ENCODE measurements at regions not wholly inside any gene's neighbourhood (a gene's known extent, or its start where the extent isn't known, plus 50 kb on each side); places are given as distances from the start of the nearest gene placed in this dataset.
"Not testable (repeated sequence)": the region's sequence is repeated elsewhere in the genome, so short reads cannot be mapped to it uniquely, and the experiment has no call there.

DNA sequence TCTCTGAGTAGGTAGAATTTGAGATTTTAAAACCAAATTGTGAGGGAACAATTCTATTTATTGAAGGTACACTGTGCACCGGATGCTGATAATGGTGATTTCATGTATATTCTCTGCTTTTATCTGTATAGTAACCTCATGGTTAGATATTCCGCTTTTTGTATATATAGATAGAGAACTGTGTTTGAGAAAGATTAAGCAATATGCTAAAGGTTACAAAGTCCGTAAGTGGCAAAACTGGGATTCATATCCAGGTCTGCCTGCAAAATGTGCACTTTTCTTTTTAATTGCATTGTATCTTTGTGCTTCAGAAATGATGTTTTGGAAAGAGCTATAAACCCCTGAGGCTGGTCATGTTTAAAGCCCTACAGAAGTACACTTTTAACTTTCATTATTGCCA is 635.4 kb upstream of the NECTIN3 start:
- Histone ChIP-seq H3T11ph (ENCODE audit: low read length) (no peak overlapping the region), H3K14ac (ENCODE audit: insufficient read depth, low read length) (no peak overlapping the region), H3K56ac (ENCODE audit: insufficient read length, low read depth, low read length) (no peak overlapping the region), H3K4me1 (ENCODE audit: insufficient read depth, low read length) (no peaks in the 10 kb centered on the region; the same call in 1 of the 2 replicates), H2BK12ac (ENCODE audit: insufficient read length, low read depth, low read length) (no peak overlapping the region), H3K27ac (ENCODE audit: insufficient read length, low read depth, low read length) (no peak overlapping the region), H3K4me2 (ENCODE audit: insufficient read depth, insufficient read length, low read length) (no peak overlapping the region), H3K4ac (ENCODE audit: low read depth, low read length) (no peak overlapping the region), H2BK120ac (ENCODE audit: low read depth, low read length, poor library complexity, severe bottlenecking) (no peak overlapping the region), H2BK15ac (ENCODE audit: low read depth, low read length) (no peak overlapping the region), H3K79me2 (ENCODE audit: insufficient read depth, low read length) (no peaks in the 10 kb centered on the region), H3K9ac (ENCODE audit: extremely low read depth, insufficient read length, low read length) (no peak overlapping the region), H3K9me3 (ENCODE audit: control insufficient read depth, low read depth, low read length) (no peaks in the 10 kb centered on the region), H3K23me2 (ENCODE audit: insufficient read length, low read depth, low read length, poor library complexity, severe bottlenecking) (no peaks in the 10 kb centered on the region), H2AK5ac (ENCODE audit: insufficient read length, low read length) (no peak overlapping the region), H2BK5ac (ENCODE audit: insufficient read length, low read length) (no peak overlapping the region), H4K20me1 (ENCODE audit: control insufficient read depth, insufficient read depth, insufficient read length) (no peaks in the 10 kb centered on the region), H3K79me1 (ENCODE audit: insufficient read depth, low read depth, low read length, poor library complexity, severe bottlenecking) (no peaks in the 10 kb centered on the region), H3K23ac (ENCODE audit: insufficient read length, low read depth, low read length) (no peak overlapping the region), H2AFZ (ENCODE audit: low read length) (no peak overlapping the region), H3K27me3 (ENCODE audit: insufficient read depth, low read length) (no peaks in the 10 kb centered on the region), H3K18ac (ENCODE audit: insufficient read length, low read depth, low read length) (no peak overlapping the region), H4K8ac (replicated peaks; ENCODE audit: insufficient read length, low read depth, low read length) (no peak overlapping the region), H4K5ac (ENCODE audit: insufficient read length, low read depth, low read length) (no peak overlapping the region), H4K91ac (ENCODE audit: insufficient read length, low read depth, low read length) (no peak overlapping the region), H2BK20ac (ENCODE audit: low read depth, low read length, poor library complexity, severe bottlenecking) (no peak overlapping the region)
- Mint-ChIP-seq H3K27ac (peak overlapping the region in 1 of 3 experiments; percentile 16; a peak in 1 of 7 replicates), H3K4me1 (peaks cover 20 to 22% of the 10 kb centered on the region in 2 experiments), H3K36me3 (ENCODE audit: insufficient read depth in 1 of 3, low read depth in 3 of 3) (peaks cover 0 to 5% (median 3%) of the 10 kb centered on the region in 3 experiments; a peak in 3 of 7 replicates), H3K27me3 (ENCODE audit: low read depth) (no peaks in the 10 kb centered on the region), H3K4me3 (no peak overlapping the region), H3K9me3 (peaks cover 0 to 6% of the 10 kb centered on the region in 2 experiments; a peak in 2 of 5 replicates)
- TF ChIP-seq, protein P1, sequence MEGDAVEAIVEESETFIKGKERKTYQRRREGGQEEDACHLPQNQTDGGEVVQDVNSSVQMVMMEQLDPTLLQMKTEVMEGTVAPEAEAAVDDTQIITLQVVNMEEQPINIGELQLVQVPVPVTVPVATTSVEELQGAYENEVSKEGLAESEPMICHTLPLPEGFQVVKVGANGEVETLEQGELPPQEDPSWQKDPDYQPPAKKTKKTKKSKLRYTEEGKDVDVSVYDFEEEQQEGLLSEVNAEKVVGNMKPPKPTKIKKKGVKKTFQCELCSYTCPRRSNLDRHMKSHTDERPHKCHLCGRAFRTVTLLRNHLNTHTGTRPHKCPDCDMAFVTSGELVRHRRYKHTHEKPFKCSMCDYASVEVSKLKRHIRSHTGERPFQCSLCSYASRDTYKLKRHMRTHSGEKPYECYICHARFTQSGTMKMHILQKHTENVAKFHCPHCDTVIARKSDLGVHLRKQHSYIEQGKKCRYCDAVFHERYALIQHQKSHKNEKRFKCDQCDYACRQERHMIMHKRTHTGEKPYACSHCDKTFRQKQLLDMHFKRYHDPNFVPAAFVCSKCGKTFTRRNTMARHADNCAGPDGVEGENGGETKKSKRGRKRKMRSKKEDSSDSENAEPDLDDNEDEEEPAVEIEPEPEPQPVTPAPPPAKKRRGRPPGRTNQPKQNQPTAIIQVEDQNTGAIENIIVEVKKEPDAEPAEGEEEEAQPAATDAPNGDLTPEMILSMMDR (conservative IDR thresholded peaks at IDR 0.05): no peak
- DNase-seq: no peak
- no CpG with 5 or more reads among the region's 3 CpGs for WGBS (ENCODE audit: extremely low coverage, insufficient read length, low lambda C conversion rate)

DNA sequence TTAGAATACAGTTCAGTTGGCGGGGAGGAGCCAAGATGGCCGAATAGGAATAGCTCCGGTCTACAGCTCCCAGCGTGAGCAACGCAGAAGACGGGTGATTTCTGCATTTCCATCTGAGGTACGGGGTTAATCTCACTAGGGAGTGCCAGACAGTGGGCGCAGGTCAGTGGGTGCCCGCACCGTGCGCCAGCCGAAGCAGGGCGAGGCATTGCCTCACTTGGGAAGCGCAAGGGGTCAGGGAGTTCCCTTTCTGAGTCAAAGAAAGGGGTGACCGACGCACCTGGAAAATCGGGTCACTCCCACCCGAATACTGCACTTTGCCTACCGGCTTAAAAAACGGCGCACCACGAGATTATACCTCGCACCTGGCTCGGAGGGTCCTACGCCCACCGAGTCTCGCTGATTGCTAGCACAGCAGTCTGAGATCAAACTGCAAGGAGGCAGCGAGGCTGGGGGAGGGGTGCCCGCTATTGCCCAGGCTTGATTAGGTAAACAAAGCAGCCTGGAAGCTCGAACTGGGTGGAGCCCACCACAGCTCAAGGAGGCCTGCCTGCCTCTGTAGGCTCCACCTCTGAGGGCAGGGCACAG is 631.5 kb upstream of the NECTIN3 start:
- not testable (repeated sequence) for H3K79me2 ChIP-seq (ENCODE audit: insufficient read depth, low read length); H2BK20ac ChIP-seq (ENCODE audit: low read depth, low read length, poor library complexity, severe bottlenecking); H3T11ph ChIP-seq (ENCODE audit: low read length); H2AFZ ChIP-seq (ENCODE audit: low read length); H3K4me2 ChIP-seq (ENCODE audit: insufficient read depth, insufficient read length, low read length); H4K91ac ChIP-seq (ENCODE audit: insufficient read length, low read depth, low read length); H2AK5ac ChIP-seq (ENCODE audit: insufficient read length, low read length); H3K18ac ChIP-seq (ENCODE audit: insufficient read length, low read depth, low read length); H3K23ac ChIP-seq (ENCODE audit: insufficient read length, low read depth, low read length); H3K23me2 ChIP-seq (ENCODE audit: insufficient read length, low read depth, low read length, poor library complexity, severe bottlenecking); H3K27ac ChIP-seq (ENCODE audit: insufficient read length, low read depth, low read length); H4K5ac ChIP-seq (ENCODE audit: insufficient read length, low read depth, low read length); H4K8ac ChIP-seq (replicated peaks; ENCODE audit: insufficient read length, low read depth, low read length); H3K79me1 ChIP-seq (ENCODE audit: insufficient read depth, low read depth, low read length, poor library complexity, severe bottlenecking); H3K27me3 ChIP-seq (ENCODE audit: insufficient read depth, low read length); H3K4ac ChIP-seq (ENCODE audit: low read depth, low read length); H4K20me1 ChIP-seq (ENCODE audit: control insufficient read depth, insufficient read depth, insufficient read length); H3K9me3 Mint-ChIP-seq; H3K56ac ChIP-seq (ENCODE audit: insufficient read length, low read depth, low read length); H3K14ac ChIP-seq (ENCODE audit: insufficient read depth, low read length); DNase-seq; H3K4me1 ChIP-seq (ENCODE audit: insufficient read depth, low read length); H3K9me3 ChIP-seq (ENCODE audit: control insufficient read depth, low read depth, low read length); H2BK120ac ChIP-seq (ENCODE audit: low read depth, low read length, poor library complexity, severe bottlenecking); H3K27me3 Mint-ChIP-seq (ENCODE audit: low read depth); H3K9ac ChIP-seq (ENCODE audit: extremely low read depth, insufficient read length, low read length); H2BK5ac ChIP-seq (ENCODE audit: insufficient read length, low read length); H2BK12ac ChIP-seq (ENCODE audit: insufficient read length, low read depth, low read length); H2BK15ac ChIP-seq (ENCODE audit: low read depth, low read length); H3K36me3 Mint-ChIP-seq (ENCODE audit: insufficient read depth in 1 of 3, low read depth in 3 of 3)
- Mint-ChIP-seq H3K4me3 (peak overlapping the region in 1 of 2 experiments; percentile 42; a peak in 2 of 5 replicates), H3K4me1 (peaks cover 6 to 11% of the 10 kb centered on the region in 2 experiments), H3K27ac (0 out of 7 replicates have a peak overlapping the region, but pooled peaks of 1 of the 3 experiments have one; percentile 23)
- no CpG with 5 or more reads among the region's 30 CpGs for WGBS (ENCODE audit: extremely low coverage, insufficient read length, low lambda C conversion rate)

All from H9 (cell line).